Skin of body (tissue), 1 donor: ENCODE measurements at regions not wholly inside any gene's neighbourhood (a gene's known extent, or its start where the extent isn't known, plus 50 kb on each side); places are given as distances from the start of the nearest gene placed in this dataset.

Experiments used
- DNase-seq: peaks from one replicate; lab custom pipeline; 2025; lab: John Stamatoyannopoulos, UW

DNA sequence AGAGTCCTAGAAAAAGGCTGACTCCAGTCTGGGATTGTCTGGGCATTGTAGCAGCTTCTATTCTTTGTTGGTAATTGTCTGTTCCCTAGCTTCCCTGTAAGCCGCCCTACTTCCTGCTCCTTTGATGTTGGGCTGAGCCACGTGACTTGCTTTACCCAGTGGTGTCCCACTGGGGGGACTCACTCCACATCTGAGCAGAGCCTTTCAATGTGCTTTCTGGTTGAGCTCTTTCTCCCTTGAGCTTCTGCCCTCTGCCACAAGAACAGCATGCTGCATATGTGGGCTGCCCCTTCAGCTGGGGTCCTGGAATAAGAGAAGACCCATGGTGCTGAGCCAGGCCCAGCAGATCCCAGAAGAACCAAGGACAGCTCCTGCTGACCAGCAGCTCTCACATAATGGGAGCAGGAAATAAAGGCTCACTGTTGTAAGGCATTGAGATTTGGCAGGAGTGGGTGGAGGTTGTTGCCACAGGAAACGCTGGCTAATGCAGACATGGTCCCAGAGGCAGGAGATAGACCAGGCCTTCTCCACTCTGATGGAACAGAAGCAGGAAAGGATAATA, 276.3 kb upstream of the GJB5 start:
- DNase-seq = no peak

DNA sequence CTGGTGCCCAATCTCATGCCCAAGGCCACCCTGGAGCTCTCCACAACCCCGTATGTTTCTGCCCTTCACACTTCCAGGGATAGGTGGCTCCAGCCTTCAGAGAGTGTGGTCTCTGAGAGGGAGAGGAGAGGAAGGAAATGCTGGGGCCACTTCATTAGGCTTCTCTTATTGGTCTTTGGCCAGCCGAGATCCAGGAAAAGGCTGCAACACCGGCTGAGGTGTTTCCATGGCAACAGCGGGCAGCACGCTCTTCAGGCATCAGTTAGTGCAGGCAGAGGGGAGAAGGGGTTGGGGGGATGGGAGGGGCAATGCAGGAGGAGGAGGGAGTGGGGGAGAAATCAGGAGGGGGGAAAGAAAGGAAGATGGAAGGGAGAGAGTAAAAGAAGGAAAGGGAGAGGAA, 275.1 kb upstream of the GJB5 start:
- no peak for DNase-seq

DNA sequence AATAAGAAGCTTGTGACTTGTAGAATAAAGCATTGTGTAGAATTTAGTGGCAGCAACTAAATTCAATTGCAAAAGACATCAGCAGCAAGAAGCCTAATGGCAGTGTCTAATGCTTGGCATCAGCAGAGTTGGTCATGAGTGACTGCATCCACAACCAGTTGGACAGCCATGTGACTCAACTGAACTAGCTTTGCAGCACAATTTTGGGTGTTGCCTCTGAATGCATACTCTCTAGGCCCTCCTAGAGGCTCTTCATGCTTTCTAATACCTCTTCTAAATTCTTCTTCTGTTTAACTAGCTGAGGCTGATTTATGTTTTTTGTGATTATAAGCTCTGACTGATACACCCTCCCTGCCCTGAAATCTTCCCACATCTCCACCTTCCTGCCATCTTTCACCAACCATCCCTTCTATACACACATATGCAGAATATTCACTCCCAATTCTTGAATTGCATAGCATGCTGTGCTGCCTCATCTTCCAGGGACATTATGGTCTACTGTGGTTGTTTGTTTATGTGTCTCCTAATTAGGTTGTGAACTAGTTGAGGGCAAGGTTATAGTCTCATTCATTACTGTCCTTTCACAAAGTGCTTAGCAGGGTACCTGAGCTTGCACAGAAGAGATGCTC, 266.7 kb upstream of the GJB5 start:
- DNase-seq = no peak

DNA sequence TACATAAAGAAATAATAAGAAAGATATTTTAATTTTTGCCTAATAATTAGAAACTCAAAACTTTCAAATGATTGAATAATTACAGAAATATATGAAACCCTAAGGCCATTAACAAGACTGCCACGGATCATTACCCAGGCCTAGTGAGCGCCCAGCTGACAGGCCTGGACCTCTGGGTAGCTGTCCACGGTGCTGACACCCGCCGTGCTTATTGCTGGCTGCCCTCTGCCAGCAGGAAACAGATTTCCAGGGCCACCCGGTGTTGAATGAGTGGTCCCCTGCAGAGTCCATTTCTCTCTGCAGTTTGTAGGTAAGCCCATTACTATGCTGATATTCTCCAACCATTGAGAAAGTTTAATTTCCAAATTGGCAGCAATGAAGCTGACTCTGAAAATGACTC, 254.4 kb upstream of the GJB5 start:
- no peak for DNase-seq

DNA sequence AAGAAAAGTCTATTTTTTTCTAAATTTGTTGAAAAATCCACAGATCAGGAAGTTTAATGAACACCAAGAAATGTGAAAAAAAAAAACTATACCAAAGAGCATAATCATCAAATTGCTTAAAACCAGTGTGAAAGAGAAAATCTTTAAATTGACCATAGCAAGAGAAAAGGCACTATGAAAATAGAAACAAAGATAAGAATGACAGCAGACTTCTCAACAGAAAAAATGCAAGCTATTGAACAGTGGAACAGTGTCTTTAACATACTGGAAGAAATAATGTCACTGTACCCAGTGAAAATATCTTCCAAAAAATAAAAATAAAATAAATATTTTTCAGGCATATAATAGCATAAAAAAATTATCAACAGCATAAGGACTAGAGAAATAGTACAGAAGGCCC, 243.0 kb upstream of the GJB5 start:
- no peak for DNase-seq

DNA sequence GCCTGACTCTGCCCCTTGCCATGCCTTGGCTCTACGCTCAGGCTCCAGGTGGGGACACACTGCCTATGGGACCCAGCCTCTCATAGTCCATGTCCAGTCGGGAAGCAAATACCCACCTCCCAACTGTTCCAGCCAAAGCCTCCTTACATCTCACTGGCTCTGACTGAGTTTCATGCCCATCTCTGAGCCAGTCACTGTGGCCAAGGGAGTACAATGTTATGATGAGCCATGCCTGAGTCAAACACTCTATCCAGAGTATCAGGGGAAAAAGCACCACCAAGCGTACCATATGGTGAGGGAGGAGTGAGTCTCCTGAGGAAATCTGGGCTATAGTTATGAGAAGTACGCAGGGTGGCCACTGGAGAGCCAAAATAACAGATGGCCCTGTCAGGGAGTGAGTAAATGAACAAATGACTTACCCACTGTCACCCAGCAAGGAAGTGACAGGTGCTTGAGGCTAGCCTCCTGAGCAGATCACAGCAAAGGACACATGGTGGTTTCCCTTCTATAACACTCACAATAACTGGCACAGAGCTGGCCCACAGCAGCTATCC, 236.6 kb upstream of the GJB5 start:
- DNase-seq = no peak

DNA sequence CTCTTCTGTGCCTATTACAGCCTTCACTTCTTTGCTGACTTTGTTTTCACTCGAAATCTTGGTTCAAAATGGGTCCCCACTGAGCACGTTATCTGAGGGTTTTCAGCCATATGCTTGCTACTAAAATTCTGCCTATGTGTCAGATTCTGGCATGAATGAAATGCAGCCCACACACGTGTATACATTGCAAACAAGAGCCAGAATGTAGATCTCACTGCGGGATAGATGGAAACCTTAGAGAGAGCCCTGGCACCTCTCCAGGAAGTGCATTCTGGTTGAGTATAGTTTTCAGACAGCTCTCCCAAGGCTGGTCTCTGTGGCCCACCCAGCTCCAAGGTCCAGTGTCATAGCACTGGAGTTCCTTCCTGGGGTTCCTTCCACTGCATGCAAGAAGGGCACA, 234.7 kb upstream of the GJB5 start:
- no peak for DNase-seq

DNA sequence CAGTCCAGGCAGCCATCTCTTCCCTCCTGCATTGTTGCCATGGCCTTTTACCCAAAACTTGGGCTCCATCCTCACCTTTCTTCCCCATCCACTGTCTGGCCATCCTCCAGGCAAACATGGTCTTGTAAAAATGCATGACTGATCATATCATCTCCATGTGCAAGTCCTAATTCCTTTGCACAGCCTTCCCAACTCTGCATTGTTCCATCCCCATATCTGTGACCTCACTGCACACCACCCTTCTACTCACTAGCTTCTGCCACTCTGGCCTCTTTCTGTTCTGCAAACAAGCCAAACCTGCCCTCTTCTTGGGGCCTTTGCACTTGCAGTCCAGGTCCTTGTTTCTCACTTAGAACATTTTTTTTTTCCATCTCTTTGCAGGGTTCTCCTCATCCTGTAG, 230.1 kb upstream of the GJB5 start:
- no peak for DNase-seq

DNA sequence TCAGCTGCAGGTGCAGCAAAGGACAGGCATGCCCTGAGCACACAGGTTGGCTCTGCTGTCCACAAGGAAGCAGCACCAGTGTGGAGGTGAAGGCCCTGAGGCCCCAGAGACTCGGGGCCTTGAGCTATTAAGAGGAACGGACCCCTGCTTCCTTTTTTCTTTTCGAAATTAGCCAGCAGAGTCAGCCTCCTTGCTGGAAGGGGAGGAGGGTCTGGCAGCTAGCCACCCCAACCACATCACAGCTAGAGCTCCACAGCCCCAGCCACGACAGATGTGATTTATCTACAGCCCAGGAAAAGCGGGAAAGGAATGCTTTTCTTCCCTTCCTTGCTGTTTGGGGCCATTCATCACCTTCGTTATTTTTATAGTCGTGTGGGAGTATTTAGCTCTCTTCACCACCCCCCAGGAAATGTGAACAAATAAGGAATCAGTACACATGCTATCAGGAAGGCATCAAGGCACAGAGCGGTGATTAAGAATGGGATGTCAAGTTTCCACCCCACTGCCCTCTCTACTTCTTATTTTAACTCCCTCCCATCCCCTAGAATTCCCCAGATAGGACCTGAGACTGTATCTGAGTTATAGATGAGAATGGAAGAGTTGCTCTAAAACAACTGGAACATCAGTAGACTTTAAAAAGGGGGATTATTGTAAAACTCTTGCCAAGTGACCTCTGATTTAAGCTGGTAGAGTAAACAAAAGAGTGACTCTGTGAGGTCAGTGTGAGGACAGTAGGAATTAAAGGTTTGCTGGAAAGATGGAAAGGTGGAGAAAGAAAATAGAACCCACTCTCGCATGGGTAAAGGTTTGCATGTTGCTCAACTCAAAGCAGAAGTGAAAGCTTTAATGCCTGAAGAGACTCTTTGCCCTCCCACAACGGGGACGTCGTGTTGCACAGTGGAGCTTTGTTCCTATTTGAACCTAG, 224.7 kb upstream of the GJB5 start:
- no peak for DNase-seq

DNA sequence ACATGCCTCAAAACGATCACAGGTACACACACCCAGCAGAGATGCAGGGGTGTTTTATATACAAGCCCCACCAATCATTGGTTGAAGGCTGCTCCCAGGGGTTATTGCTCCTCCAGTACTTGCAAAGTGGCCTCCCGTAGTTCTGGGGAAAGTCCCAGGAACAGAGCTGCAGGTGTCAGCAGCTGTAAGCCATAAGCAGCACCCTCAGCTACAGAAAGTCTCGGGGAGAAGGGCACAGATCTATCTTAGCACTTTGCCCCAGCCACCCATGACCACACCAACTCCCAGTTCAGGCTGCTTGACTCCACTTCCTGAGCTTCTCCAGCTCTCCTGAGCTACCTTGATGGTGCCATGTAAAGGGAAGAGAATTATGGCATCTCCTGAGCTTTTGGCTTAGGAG, 222.7 kb upstream of the GJB5 start:
- no peak for DNase-seq

DNA sequence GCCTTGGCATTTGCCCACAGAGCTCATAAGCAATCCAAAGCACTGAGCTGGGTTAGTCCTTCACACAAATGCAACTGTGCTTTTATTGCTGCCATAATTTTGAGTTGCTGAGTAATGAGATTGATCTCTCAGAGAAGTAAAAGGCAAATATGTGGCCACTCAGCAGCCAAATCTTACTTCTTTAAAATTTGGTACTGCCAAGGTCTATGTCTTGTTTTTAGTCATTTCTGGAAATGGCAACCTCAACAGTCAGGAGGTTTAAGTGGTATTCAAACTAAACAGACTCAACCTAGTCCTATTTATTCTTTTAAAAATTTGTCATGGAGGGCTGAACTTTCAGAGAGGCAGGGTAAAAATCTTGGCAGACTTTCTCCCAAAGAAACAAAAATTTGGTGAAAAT, 216.4 kb upstream of the GJB5 start:
- DNase-seq = no peak

DNA sequence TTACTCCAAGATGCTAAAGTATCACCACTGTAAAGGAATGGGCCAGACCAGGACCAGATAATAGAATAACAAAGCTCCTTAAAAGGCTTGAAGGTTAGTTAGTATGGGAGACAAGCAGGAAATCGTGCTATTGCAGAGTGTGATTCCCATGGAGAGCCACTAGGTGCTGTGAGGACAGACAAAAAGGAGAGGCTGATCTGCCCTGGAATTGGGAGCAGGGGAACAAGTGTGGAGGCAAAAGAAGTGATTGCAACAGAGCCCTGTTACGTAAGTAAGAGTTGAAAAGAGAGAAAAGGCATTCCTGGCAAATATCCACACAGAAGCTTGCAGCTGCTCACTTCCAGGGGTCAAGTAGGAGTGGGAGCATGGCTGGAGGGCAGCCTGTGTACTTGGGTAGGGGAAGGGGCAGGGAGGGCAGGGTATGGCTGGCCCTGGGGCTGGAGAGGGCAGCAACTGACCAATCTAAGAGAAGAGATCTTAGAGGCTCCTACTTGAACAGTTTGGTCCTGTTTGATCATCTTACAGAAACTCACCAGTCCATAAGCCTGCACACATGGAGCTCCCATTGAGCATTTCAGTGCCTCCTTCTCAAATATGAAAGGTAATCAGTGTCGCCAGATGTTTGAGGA, 207.7 kb upstream of the GJB5 start:
- DNase-seq = no peak

DNA sequence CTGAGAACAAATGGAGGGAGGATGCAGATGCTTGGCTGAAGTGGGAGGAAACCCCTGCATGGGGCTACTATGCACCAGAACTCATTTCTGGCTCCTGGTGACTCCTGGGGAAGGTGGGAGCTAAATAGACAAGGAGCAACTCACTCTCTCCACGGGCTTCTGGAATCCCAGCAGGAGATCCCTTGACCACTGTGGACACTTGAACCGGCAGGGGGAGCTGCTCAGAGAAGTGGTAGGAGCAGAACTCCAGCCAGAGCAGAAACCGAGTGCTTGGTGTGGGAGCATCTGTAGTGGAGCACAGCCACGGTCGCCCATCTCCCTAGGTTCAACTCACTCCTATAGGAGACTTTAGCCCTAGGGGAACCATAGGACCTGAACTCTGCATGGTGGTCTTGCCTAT, 205.6 kb upstream of the GJB5 start:
- no peak for DNase-seq

DNA sequence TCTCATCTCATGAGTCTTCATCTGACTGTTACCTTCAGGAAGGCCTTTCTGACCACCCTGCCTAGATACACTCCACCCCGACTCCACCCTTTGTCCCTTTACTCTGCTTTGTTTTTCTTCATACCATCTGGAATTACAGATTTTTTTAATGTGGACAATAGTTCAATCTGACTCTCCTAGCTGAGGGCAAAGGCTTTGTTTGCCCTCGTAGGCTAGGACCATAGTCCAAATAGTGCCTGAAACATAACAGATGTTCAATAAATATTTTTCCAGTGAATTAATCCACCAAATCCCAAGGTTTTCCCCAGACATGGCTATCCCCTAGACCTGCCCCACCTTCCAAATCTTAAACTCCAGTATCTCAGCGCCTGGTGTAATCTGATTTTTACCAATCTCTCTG, 176.5 kb upstream of the GJB5 start:
- no peak for DNase-seq

DNA sequence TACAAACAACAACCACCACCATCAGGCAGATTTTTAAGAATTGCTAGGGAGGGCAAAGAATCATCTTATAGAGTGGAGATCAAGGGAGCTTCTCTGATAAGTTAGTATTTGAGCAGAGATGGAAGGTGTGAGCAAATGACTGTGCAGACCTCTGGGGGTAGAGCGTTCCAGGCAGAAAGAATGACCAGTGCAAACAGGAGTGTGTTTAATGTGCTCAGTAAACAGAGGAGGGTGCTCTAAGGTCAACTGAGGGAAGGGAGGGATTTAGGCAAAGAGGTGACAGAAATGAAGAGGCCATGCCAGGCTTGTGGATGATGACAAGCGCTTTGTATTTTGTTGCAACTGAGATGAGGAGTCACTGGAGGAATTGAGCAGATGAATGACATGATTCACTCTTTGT, 172.5 kb upstream of the GJB5 start:
- no peak for DNase-seq

DNA sequence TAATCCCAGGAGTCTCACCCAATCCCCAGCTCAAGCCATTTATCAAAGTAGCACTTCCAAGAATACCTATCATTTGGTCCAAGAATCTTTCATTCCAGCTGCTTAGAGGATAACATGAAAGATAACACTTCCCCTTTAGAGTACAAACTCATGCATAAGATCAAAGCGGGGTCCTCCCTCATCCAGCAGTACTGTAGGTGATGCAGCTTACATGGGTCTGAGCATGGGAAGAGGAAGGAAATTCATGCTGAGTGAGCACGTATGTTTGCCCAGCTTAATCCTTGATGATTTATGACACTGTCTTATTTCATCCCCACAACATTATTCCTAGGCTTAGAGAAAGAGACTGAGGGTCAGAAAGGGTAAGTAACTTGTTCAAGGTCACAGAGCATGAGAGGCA, 167.1 kb upstream of the GJB5 start:
- DNase-seq = no peak

DNA sequence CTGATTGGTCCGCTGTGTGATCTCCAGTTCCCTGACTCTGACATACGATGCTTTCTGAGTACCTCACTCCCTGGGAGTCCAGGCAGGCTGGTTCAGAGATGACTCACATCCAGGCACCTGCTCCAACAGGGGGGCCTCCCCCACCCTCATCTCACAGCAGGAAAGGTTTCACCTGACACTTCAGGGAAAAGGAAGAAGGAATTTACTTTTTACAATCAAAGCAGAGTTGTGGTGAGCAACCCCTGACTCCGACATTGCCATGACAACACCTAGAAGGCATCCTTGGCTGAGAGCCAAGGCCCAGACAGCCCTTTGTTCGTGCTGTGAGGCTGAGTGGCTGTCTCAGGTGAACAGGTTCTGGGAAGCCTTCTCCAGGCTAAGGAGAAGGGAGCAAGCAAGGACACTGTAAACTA, 164.6 kb upstream of the GJB5 start:
- DNase-seq = no peak

DNA sequence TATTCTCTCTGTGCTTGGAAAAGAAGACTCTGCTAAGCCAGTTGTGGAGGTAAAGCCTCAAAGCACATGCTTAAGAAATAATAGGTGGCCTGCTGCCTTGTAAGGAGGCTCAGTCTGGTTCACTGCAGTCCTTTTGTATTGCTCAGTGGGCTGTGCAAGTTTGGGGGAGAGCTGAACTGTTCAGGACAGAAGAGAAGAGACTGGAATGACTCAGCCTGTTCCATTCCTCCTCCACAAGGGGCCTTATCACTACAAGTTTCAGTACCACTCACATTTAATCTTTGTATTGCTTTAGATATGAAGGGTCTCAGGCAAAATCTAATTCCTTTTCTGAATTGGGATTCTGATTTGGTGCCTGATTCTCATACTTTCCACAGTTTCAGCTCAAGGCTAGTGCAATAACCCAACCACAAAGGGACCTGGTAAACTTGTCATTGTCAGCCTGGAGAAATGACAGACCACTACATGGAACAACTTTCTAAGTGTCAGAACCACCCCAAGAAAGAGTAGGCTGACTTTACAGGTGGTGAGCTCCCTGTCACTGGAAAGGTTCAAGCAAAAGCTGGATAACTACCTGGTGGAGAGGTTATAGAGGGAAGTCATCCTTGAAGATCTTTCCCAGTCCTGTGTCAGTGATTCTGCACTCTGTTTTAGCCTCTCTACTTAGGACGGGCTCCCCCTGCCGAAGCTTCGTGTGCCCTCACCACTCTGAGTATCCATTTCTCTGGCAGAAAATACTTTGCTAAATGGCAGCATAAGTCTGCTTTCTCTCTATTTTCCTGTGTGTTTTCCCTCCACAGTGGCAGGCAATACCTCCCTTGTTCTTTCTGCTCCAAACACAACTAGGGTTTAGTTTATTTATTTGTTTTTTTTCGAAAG, 162.9 kb upstream of the GJB5 start:
- DNase-seq = no peak

DNA sequence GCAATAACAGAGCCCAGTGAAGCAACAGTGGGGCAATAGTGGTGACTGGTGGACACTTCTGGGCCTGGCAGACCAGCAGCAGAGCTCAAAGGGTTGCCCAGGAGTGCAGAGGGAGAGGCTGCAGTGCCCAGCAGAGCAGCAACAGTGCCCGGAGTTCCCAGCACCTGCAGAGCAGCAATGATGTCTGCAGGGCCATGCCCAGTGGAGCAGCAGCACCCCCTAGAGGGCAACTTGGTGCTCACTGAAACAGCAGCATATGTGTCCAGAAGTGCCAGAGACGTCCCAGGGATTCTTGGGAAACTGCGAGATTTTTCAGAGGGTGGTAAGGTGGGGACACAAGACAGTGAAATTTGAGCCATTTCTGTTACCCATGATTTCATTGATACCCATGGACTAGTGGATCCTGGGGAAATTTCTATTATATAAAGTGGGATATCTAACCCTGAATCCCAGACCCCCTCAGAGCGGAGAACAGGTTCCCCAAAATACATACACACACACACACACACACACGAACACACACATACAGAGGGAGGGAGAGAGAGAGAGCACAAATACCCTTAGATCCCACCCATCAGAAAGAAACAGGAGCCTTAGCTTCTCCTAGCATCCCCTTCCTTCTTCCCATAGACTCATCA, 156.9 kb upstream of the GJB5 start:
- no peak for DNase-seq

DNA sequence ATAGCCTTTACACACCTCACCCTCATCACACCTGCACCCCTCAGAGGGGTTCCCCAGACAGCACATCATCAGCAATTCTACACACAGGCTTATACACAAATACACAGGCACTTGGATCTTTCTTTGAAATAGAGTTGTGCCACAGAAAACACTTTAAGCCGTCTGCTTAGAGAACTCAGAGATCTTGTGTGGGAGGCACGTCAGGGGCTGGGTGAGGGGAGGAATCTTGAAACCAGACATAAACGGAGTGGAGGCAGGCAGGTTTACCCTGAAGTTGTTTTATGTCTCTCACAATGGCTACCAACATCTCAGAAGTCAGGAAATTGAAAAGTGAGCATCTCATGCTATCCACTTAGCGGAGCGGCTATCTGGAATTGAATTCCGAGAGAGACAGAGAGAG, 151.9 kb upstream of the GJB5 start:
- DNase-seq = no peak

DNA sequence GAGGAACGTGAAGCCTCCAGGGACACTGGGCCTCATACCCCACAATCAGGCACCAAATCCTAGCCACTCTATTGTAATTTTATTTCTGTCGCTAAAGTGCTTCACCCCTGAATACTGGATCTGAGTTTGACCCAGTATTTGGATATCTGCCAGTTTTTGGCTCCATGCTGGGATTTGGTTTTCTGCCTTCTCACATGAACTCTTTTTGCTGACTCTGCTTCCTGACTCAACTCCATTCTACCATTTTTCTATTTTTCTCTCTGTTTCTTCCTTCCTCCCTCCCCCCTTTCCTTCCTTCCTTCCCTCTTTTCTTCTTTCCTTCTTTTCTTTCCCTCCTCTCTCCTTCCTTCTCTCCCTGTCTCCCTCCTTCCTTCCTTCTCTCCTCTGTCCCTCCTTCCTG, 151.3 kb upstream of the GJB5 start:
- no peak for DNase-seq
